LNCAP (cell line): ENCODE measurements at regions not wholly inside any gene's neighbourhood (a gene's known extent, or its start where the extent isn't known, plus 50 kb on each side); places are given as distances from the start of the nearest gene placed in this dataset.

Experiments used
- TF ChIP-seq, protein P1 (sequence below): fragments of 450-650 bp; IDR thresholded peaks from 2 replicates; pipeline ENCODE4 v1.5.1; 2017; ENCODE audit warnings: mild to moderate bottlenecking

DNA sequence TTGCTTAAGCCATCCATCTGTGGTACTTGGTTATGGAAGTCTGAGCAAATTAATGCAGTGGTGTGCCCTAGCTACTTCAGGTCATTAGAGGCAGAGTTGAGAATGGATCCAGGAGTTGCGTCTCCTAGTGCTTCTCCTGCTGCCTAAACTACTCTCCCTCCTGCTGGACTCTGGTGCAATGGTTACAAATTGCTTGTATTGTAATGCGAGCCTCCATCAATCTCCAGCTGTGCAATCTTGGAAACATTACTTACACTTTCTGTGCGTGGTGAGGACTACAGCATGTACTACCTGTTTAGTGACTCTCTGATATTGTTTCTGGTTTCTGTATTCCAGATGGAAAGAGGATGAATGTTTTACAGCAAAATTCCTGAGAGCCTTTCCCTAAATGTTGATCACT lies 119.0 kb upstream of the CYRIA start:
- TF ChIP-seq, protein P1, sequence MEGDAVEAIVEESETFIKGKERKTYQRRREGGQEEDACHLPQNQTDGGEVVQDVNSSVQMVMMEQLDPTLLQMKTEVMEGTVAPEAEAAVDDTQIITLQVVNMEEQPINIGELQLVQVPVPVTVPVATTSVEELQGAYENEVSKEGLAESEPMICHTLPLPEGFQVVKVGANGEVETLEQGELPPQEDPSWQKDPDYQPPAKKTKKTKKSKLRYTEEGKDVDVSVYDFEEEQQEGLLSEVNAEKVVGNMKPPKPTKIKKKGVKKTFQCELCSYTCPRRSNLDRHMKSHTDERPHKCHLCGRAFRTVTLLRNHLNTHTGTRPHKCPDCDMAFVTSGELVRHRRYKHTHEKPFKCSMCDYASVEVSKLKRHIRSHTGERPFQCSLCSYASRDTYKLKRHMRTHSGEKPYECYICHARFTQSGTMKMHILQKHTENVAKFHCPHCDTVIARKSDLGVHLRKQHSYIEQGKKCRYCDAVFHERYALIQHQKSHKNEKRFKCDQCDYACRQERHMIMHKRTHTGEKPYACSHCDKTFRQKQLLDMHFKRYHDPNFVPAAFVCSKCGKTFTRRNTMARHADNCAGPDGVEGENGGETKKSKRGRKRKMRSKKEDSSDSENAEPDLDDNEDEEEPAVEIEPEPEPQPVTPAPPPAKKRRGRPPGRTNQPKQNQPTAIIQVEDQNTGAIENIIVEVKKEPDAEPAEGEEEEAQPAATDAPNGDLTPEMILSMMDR, result no peak

DNA sequence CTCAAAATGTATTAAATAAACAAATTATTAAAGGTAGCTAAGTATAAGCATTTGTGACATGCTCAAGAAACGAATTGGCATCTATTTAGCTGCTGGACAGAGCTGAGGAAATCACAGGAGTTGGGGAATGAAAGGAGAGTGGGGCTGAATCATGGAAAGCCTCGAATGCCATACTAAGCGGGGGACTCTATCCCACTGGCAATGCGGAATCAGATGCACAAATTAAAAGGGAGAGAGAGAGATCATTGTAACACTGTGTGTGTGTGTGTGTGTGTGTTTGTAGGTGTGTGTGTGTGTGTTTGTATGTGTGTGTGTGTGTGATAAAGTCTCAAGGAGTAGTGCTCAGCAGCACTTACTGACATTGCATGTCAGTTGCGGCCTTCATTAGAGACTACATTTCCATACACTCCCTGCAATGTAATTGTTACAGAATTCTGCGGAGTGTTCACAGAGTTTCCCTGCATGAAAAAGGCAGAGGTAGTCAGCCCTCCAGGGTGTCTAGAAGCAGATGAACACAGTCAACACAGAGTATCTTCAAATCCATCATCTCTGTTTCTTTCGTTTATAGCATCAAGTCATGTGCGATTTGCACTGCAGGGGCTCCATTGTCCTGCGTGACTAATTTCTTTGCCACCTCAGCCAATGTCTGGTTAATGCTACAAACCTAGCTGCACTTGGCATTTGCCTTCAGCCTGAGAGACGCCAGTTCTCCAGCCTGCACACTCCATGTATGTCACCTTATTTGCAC lies 111.7 kb upstream of the CYRIA start:
- TF ChIP-seq, protein P1, result no peak

DNA sequence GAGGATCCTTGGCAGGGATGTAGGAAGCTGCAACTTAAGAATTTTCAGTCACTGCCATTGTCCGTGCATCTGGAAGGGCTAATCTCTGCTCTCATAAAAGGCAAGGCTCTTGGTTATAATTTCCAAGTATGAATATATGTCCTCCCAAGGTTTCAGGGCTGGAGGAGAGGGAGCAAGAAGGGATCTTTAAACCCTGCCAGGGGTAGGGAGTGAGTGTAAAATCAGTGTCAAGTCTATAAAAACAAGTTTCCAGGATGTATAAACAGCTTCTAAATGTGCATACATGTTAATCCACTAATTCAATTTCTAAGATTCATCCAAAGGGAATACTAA lies 110.2 kb upstream of the CYRIA start:
- TF ChIP-seq, protein P1, result no peak

GRCh38 chr2:16774980-16775898 lies 109.6 kb upstream of the CYRIA start:
- TF ChIP-seq, protein P1, result 0 out of 2 replicates have a peak, but pooled peaks have one; percentile 8

GRCh38 chr2:16774091-16774490 lies 108.5 kb upstream of the CYRIA start:
- TF ChIP-seq, protein P1, result no peak

DNA sequence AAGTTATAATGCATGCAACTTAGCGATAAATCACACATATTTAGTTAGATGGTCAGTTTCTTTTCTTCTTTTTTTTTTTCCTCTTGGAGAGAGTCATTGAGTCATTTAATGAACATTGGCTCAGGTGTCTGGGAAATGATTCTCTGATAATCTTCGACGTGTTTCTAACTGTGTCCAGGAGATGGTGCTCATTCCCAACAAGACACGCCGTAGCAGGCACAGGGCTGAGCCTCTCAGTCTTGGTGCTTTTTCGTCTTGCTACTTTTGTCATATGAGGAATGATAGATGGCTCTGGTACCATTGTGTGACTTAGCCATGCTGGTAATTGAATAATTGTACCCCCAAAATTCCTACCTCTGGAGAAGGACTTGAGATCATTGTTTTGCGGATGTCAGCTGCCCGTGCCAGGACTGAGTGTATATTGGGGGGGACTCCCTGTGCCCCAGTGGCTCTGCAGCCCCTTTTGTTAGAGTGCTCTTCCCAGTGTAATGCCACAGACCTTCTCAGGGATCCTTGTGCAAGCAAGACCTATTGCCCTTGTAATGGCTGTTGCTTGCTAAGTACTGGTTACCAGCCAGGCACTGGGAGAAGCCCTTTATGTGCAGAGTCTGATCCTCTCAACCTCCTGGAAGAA lies 107.6 kb upstream of the CYRIA start:
- TF ChIP-seq, protein P1, result peak; percentile 60; the same call in 1 of the 2 replicates

DNA sequence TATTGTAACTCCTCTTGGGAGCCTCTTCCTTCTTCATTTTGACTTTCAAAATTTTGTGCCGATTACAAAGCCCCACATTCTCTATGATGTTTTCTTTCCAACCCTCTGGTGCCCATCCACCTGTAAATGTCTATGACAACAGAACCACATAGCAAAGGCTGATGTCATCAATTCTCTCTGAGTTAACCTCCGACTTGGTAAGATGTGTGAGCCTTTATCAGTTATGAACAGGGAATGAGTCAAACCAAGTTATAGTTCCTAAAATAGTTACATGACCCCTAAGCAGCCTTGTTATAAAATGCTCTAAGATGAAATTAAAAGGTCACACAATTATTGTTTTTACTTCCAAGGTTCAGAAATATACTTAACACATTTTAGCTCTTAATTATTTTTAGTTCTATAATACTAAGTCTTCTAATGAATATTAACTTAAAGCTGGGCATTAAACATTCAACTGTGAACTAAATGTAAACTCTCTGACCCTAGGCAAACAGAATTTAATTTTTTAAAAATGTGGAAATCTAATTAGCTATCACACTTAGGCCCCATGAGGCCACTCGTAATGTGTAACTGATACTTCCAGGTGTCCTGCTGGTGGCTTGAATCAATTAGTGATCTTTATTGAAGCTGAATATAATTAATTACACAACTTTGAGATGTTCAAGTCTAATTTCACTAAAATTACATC lies 102.3 kb upstream of the CYRIA start:
- TF ChIP-seq, protein P1, result no peak
